OCI-LY1 (cell line): ENCODE measurements at regions not wholly inside any gene's neighbourhood (a gene's known extent, or its start where the extent isn't known, plus 50 kb on each side); places are given as distances from the start of the nearest gene placed in this dataset.

Source experiments
- CTCF ChIP-seq: fragments of 200-600 bp; sonication (generic), shearing (Covaris generic); IDR thresholded peaks from 2 replicates; pipeline ENCODE4 v1.5.1; 2017; ENCODE audit warnings: mild to moderate bottlenecking, antibody characterized with exemption, low read length, moderate library complexity, mixed read lengths
- EZH2 ChIP-seq: fragments of 200-600 bp; sonication (generic), shearing (Covaris generic); IDR thresholded peaks from 2 replicates; pipeline ENCODE4 v1.8.0; 2017; ENCODE audit warnings: borderline replicate concordance, mixed run types, mild to moderate bottlenecking, antibody characterized with exemption, low read length, moderate library complexity, mixed read lengths

- TF ChIP-seq CTCF = no peak
- TF ChIP-seq EZH2 = no peak
These were observed 230.8 kb upstream of the TBC1D5 start for GRCh38 chr3:17972959-17973906.
